ENCODE measurements at regions not wholly inside any gene's neighbourhood (a gene's known extent, or its start where the extent isn't known, plus 50 kb on each side); places are given as distances from the start of the nearest gene placed in this dataset.

DNA sequence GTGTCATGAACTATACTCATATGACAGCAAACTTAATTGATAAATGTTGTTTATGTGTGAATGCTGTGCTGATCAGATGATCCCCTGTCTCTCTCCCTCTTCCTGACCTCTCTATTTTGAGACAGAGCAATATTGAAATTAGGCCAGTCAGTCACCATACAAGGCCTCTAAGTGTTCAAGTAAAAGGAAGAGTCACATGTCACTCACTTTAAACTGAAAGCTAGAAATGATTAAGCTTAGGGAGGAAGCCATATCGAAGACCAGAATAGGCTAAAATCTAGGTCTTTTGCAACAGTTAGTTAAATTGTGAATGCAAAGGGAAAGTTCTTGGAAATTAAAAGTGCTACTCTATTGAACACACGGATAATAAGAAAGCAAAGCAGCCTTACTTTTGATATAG lies 498.6 kb downstream of the ZPLD1 start:
- TF ChIP-seq CTCF (IDR thresholded peaks at IDR 0.05) (no peak), POLR2A (IDR thresholded peaks at IDR 0.05) (no peak)
